ENCODE measurements at regions not wholly inside any gene's neighbourhood (a gene's known extent, or its start where the extent isn't known, plus 50 kb on each side); places are given as distances from the start of the nearest gene placed in this dataset.

DNA sequence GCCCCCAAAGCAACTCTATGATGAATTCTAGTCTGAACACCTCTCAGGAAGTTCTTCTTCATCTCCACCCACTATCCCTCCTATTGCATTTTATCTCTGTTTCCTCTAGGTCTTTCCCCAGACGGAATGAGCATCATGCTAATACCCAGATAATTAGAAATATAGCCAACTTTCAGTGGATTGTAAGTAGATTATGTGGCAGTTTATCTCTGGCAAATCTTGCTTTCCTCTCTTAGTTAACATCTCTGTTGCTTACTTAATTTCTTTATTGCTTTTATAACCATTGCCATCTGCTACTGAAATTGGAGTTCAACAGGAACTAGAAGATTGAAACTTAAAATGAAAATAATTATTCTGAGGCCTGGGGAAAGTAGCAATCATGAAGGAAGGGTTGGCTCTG is 378.6 kb downstream of the RPS6KC1 start:
- Histone ChIP-seq H3K36me3 (ENCODE audit: insufficient read depth, low read length) (no peaks in the 10 kb centered on the region), H3K4me3 (ENCODE audit: low read length) (no peak overlapping the region), H3K9ac (ENCODE audit: low read length) (no peak overlapping the region), H3K9me3 (ENCODE audit: low read length) (no peaks in the 10 kb centered on the region), H3K27ac (ENCODE audit: low read length) (no peak overlapping the region), H3K79me2 (replicated peaks; ENCODE audit: insufficient read depth, low read length) (no peaks in the 10 kb centered on the region), H3K9me2 (ENCODE audit: insufficient read depth, low read length) (no peaks in the 10 kb centered on the region), H3K4me2 (ENCODE audit: low read length) (no peak overlapping the region), H3F3A (ENCODE audit: insufficient read depth, low read length, poor library complexity, severe bottlenecking) (no peaks in the 10 kb centered on the region), H2AFZ (ENCODE audit: low read depth, low read length) (no peak overlapping the region), H3K27me3 (ENCODE audit: insufficient read depth, low read depth, low read length) (no peaks in the 10 kb centered on the region), H4K20me1 (ENCODE audit: insufficient read depth) (no peaks in the 10 kb centered on the region)
- no peak for TF ChIP-seq REST (IDR thresholded peaks at IDR 0.05; ENCODE audit: borderline replicate concordance)
- TF ChIP-seq MXI1 (conservative IDR thresholded peaks at IDR 0.05; ENCODE audit: poor library complexity, severe bottlenecking), result no peak
- TF ChIP-seq RAD21 (conservative IDR thresholded peaks at IDR 0.05), result no peak
- no peak for TF ChIP-seq EP300 (conservative IDR thresholded peaks at IDR 0.05; ENCODE audit: poor library complexity, severe bottlenecking)
- no peak for TF ChIP-seq TAF1 (IDR thresholded peaks at IDR 0.05; ENCODE audit: low read depth)
- no peak for TF ChIP-seq POLR2AphosphoS5 (IDR thresholded peaks at IDR 0.05)

- no peak overlapping the region for H2AFZ ChIP-seq (ENCODE audit: low read depth, low read length)
- no peak overlapping the region for H3K4me2 ChIP-seq (ENCODE audit: low read length)
- TF ChIP-seq SMC3 (conservative IDR thresholded peaks at IDR 0.05; ENCODE audit: poor library complexity), result no peak
- TF ChIP-seq POLR2AphosphoS5 (IDR thresholded peaks at IDR 0.05), result no peak
- TF ChIP-seq REST (IDR thresholded peaks at IDR 0.05; ENCODE audit: borderline replicate concordance), result no peak
- no peaks in the 10 kb centered on the region for H3F3A ChIP-seq (ENCODE audit: insufficient read depth, low read length, poor library complexity, severe bottlenecking)
- no peaks in the 10 kb centered on the region for H4K20me1 ChIP-seq (ENCODE audit: insufficient read depth)
- no peak overlapping the region for H3K4me3 ChIP-seq (ENCODE audit: low read length)
- no peaks in the 10 kb centered on the region for H3K36me3 ChIP-seq (ENCODE audit: insufficient read depth, low read length)
- no peak overlapping the region for H3K9ac ChIP-seq (ENCODE audit: low read length)
- no peaks in the 10 kb centered on the region for H3K9me3 ChIP-seq (ENCODE audit: low read length)
- no peaks in the 10 kb centered on the region for H3K27me3 ChIP-seq (ENCODE audit: insufficient read depth, low read depth, low read length)
- H3K9me2 ChIP-seq (ENCODE audit: insufficient read depth, low read length), result no peaks in the 10 kb centered on the region
- no peaks in the 10 kb centered on the region for H3K79me2 ChIP-seq (replicated peaks; ENCODE audit: insufficient read depth, low read length)
- no peak overlapping the region for H3K27ac ChIP-seq (ENCODE audit: low read length)
Observed at GRCh38 chr1:213435715-213436114, 384.7 kb downstream of the RPS6KC1 start.

- H4K20me1 ChIP-seq (ENCODE audit: insufficient read depth), result no peaks in the 10 kb centered on the region
- no peak overlapping the region for H3K9ac ChIP-seq (ENCODE audit: low read length)
- H3K27ac ChIP-seq (ENCODE audit: low read length), result no peak overlapping the region
- H3K9me2 ChIP-seq (ENCODE audit: insufficient read depth, low read length), result no peaks in the 10 kb centered on the region
- no peaks in the 10 kb centered on the region for H3K79me2 ChIP-seq (replicated peaks; ENCODE audit: insufficient read depth, low read length)
- H2AFZ ChIP-seq (ENCODE audit: low read depth, low read length), result no peak overlapping the region
- H3K27me3 ChIP-seq (ENCODE audit: insufficient read depth, low read depth, low read length), result no peaks in the 10 kb centered on the region
- no peaks in the 10 kb centered on the region for H3K36me3 ChIP-seq (ENCODE audit: insufficient read depth, low read length)
- no peak overlapping the region for H3K4me2 ChIP-seq (ENCODE audit: low read length)
- no peaks in the 10 kb centered on the region for H3K9me3 ChIP-seq (ENCODE audit: low read length)
- H3F3A ChIP-seq (ENCODE audit: insufficient read depth, low read length, poor library complexity, severe bottlenecking), result no peaks in the 10 kb centered on the region
- TF ChIP-seq MXI1 (conservative IDR thresholded peaks at IDR 0.05; ENCODE audit: poor library complexity, severe bottlenecking) (no peak), EP300 (conservative IDR thresholded peaks at IDR 0.05; ENCODE audit: poor library complexity, severe bottlenecking) (no peak), CTCF (IDR thresholded peaks at IDR 0.05; ENCODE audit: poor library complexity, severe bottlenecking) (no peak), TAF1 (IDR thresholded peaks at IDR 0.05; ENCODE audit: low read depth) (no peak), REST (IDR thresholded peaks at IDR 0.05; ENCODE audit: borderline replicate concordance) (no peak), POLR2AphosphoS5 (IDR thresholded peaks at IDR 0.05) (no peak), EZH2 (IDR thresholded peaks at IDR 0.05; ENCODE audit: borderline replicate concordance, insufficient read depth, low read length, poor library complexity, severe bottlenecking) (no peak), SMC3 (conservative IDR thresholded peaks at IDR 0.05; ENCODE audit: poor library complexity) (no peak), RAD21 (conservative IDR thresholded peaks at IDR 0.05) (no peak)
- no peak overlapping the region for H3K4me3 ChIP-seq (ENCODE audit: low read length)
Observed at GRCh38 chr1:213438339-213438738, 387.3 kb downstream of the RPS6KC1 start.
